ENCODE measurements at regions not wholly inside any gene's neighbourhood (a gene's known extent, or its start where the extent isn't known, plus 50 kb on each side); places are given as distances from the start of the nearest gene placed in this dataset.

- no peak for DNase-seq
These were observed 459.4 kb upstream of the PROK2 start for GRCh38 chr3:72244396-72244795.

DNA sequence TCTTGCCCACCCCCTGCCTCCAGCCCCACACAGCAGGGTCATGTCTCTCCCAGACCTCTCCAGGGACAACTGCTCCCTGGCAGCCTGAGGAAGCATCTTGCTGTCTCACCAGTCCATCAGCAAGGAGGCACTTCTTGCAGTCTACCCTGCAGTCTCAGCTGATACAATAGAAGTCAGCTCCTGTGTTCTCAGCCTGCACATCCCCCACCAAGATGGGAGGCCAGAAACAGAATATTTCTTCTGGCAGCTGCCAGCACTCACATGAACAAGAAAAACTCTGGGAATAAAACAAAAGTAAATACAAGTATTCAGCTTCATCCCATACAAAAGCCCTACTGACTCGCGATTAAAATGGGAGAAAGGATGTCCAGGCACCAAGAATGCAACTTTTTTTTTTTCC, 457.4 kb upstream of the PROK2 start:
- no peak for DNase-seq

DNA sequence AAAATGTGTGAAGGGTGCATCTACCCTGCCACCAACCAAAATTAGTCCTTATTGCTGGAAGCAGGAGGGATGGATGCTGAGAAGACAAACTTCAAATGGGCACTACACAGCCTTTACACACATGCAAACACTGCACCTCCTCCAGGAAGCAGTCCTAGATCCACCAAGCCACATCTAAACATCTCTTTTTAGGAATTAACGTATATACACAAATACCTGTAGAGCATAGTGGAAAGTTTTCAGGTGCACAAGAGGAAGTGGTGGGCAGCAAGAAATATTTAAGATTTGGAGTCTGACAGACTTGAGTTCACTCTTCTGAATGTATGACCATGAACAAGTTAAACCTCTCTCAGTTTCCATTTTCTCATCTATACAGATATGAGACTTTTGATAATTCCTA, 456.6 kb upstream of the PROK2 start:
- DNase-seq, result no peak

- no peak for DNase-seq
These were observed 455.6 kb upstream of the PROK2 start for GRCh38 chr3:72240531-72240930.

- no peak for DNase-seq
These were observed 453.9 kb upstream of the PROK2 start for GRCh38 chr3:72238801-72239200.

- no peak for DNase-seq
These were observed 453.2 kb upstream of the PROK2 start for GRCh38 chr3:72238010-72238691.

GRCh38 chr3:72237679-72238009, 452.7 kb upstream of the PROK2 start:
- DNase-seq, result no peak

GRCh38 chr3:72234391-72234790, 449.4 kb upstream of the PROK2 start:
- no peak for DNase-seq

DNA sequence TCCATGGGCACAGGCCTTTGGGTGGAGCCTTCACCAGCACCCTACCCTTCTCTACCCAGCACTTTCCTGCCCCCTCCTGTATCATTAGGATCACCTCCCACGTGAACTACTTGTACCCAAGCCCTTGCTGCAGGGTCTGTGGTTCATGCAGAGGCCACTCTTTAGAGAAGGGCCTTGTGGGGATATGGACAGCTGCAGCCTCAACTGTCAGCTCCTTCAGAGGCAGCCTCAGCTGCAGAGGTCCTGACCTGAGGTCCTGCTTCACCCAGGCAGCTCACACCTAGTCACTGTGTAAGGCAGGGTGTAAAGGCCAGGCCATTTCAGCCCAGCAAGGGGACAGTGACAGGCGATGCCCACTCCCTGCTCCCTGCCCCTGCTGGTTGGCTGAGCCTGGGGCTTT, 448.6 kb upstream of the PROK2 start:
- DNase-seq, result no peak

DNA sequence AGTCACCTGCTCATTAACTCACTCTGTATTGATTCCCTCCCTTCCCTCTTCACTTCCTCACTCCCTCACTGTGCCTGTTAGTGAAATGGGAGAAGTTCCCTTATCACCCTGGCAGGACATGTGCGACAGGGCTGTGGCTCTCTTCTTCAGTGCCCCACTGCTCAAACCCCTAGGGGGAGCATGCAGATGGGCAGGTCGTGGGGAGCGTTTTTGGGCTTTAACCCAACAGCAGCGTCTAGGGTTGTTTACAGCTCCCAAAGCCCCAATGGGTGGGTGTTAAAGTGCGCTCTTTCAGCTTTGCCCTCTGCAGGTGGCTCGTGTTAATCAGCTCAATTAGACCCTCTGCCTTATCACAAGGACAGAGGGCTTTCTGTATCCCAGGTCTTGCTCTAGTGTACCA, 447.8 kb upstream of the PROK2 start:
- no peak for DNase-seq

- no peak for DNase-seq
These were observed 447.4 kb upstream of the PROK2 start for GRCh38 chr3:72232331-72232730.

DNA sequence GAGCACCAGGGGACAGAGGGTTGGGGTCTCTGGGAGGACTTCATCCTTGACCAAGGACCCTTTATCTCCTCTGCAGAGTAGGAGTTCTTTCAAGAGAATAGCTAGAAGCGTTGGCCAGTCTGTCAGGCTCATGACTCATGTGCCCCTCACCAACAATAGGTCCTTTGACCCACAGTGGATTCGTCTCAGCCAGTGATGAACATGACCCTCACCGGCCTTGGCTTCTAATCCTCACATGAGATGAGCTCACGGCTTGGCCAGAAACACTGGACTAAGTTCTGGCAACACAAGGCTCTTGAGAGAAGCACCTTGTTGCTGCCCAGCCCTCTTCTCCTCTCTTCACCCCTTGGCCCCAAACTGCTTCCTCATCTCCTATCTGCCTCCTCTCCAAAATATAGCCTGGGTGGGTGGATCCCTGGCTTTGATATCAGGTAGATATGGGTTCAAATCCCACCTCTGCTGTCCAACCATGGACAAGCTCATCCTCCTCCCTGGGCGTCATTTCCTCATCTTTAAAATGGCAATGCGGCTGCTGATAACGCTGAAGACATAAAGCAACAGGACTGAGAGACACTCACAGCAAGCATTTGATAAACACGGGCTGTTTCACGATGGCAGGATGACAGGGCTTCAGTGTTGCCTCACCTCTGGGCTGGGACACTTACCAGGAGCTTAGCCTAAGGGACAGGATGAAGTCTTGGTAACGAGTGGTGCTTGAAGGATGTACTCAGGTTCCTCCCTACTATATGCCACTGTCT, 446.7 kb upstream of the PROK2 start:
- no peak for DNase-seq

- no peak for DNase-seq
These were observed 445.9 kb upstream of the PROK2 start for GRCh38 chr3:72230774-72231379.

DNA sequence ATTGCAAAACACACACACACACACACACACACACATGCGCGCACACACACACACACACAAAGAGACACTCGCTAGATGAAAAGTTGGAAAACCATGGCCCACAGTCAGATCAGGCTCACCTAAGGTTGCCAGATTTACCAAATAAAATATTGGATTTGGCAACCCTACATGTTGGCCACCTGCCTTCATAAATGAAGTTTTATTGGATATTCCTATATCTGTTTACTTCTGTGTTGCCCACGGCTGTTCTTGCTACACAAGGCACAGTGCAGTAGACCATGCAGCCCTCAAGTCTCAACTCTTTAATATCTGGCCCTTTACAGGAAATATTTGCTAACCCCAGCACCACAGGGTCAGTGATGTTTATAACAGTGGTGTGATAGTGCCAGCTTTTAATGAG, 445.0 kb upstream of the PROK2 start:
- no peak for DNase-seq

DNA sequence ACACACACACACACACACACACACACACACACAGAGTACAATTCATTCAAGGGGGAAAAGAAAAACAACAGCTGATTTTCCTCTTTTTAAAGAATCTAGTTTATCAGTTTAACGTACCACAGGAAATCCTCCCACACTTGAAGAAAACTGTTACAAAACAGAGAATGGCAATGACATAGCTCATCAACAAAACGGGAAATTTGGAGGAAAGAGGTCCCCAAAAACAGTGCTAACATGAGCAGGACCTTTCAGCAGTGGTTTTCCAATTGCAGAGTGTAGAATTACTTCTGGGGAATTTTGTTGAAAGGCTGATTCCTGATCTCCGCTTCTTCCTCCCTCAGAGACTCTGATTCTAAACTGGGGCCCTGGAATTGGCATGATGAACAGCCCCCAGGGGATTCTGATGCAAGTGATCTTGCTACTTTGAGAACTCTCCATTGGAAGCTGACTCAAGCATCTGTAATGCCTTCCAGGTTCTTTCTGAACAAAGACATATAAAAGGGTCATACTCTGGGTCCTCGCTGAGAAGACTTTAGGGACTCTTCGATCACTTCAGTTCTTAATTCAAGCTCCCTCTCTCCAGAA, 442.6 kb upstream of the PROK2 start:
- no peak for DNase-seq

DNA sequence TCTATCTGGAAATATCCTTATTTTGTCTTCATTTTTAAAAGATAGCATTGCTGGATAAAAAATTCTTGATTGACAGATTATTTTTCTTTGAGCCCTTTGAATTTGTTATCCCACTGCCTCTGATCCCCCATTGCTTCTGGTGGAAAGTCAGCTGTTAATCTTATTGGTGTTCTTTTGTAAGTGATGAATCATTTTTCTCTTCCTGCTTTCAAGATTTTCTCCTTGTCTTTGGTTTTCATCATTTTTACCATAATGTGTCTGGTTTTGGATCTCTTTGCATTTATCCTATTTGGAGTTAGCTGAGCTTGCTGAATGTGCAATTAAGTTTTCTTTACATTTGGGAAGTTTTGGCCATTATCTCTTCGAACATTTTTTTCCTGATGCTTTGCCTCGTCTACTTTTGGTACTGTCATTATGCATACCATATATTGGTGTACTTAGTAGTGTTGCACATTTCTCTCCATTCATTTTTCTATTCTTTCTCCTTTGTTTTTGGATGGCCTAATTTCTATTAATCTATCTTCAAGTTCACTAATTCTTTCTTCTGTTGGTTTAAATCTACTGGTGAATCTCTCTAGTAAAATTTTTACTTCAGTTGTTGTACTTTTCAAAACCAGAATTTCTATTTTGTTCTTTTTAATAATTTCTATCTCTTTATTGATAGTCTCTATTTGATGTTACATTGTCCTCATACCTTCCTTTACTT, 440.0 kb upstream of the PROK2 start:
- DNase-seq, result no peak

GRCh38 chr3:72223628-72224027, 438.7 kb upstream of the PROK2 start:
- DNase-seq, result no peak

GRCh38 chr3:72223116-72223515, 438.2 kb upstream of the PROK2 start:
- no peak for DNase-seq

GRCh38 chr3:72222410-72222809, 437.5 kb upstream of the PROK2 start:
- no peak for DNase-seq

DNA sequence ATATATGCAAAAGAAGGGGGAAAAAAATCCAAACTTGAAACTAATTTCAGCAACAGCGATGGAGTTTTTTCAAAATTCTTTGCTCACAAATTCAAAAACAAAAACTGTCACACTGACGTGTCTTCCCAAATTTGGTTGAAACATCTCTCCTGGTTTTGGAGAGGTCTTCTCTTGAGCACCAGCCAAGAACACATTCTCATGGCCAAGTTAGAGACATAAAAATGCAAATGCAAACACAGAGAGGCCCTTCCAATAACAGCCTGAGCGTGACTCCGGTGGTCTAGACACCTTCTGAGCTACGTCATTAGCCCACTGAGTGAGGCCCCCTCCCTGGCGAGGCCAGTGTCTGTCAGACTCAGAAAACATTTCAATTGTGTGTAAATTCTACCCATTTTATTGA, 436.0 kb upstream of the PROK2 start:
- no peak for DNase-seq

- DNase-seq, result no peak
These were observed 434.8 kb upstream of the PROK2 start for GRCh38 chr3:72219752-72220151.

GRCh38 chr3:72217570-72217969, 432.6 kb upstream of the PROK2 start:
- DNase-seq, result no peak

All from activated effector memory CD4-positive, alpha-beta T cell treated with anti-CD3 and anti-CD28 coated beads, Interleukin-2, amount 50 U/mL, for 16 hours (primary cell).